Pulmonary artery endothelial cell (primary cell): ENCODE measurements at regions not wholly inside any gene's neighbourhood (a gene's known extent, or its start where the extent isn't known, plus 50 kb on each side); places are given as distances from the start of the nearest gene placed in this dataset.
"Not testable (repeated sequence)": the region's sequence is repeated elsewhere in the genome, so short reads cannot be mapped to it uniquely, and the experiment has no call there.

Experiments
- DNase-seq: peaks from one replicate; pipeline ENCODE4 v3.0.0-alpha.2; 2011; ENCODE audit warnings: low read depth, low spot score

GRCh38 chr6:126891158-126891557, 227.3 kb upstream of the RSPO3 start:
- DNase-seq: no peak

- not testable (repeated sequence) for DNase-seq
Observed at GRCh38 chr6:126892869-126893268, 225.6 kb upstream of the RSPO3 start.

GRCh38 chr6:126897758-126898157, 220.7 kb upstream of the RSPO3 start:
- DNase-seq: no peak

GRCh38 chr6:126904176-126904575, 214.3 kb upstream of the RSPO3 start:
- no peak for DNase-seq

- DNase-seq: no peak
Observed at GRCh38 chr6:126905917-126906316, 212.6 kb upstream of the RSPO3 start.

- no peak for DNase-seq
Observed at GRCh38 chr6:126907312-126907711, 211.2 kb upstream of the RSPO3 start.

- DNase-seq: no peak
Observed at GRCh38 chr6:126907996-126908395, 210.5 kb upstream of the RSPO3 start.

GRCh38 chr6:126909493-126909892, 209.0 kb upstream of the RSPO3 start:
- no peak for DNase-seq

GRCh38 chr6:126913651-126914050, 204.8 kb upstream of the RSPO3 start:
- no peak for DNase-seq

- DNase-seq: no peak
Observed at GRCh38 chr6:126914172-126914571, 204.3 kb upstream of the RSPO3 start.

- DNase-seq: peak; percentile 36
Observed at GRCh38 chr6:126914801-126915200, 203.7 kb upstream of the RSPO3 start.

- DNase-seq: peak; percentile 41
Observed at GRCh38 chr6:126919947-126920346, 198.5 kb upstream of the RSPO3 start.

- DNase-seq: no peak
Observed at GRCh38 chr6:126923807-126924206, 194.7 kb upstream of the RSPO3 start.

- no peak for DNase-seq
Observed at GRCh38 chr6:126926926-126927325, 191.5 kb upstream of the RSPO3 start.

- no peak for DNase-seq
Observed at GRCh38 chr6:126927841-126928240, 190.6 kb upstream of the RSPO3 start.

GRCh38 chr6:126937426-126937825, 181.0 kb upstream of the RSPO3 start:
- DNase-seq: no peak

GRCh38 chr6:126939784-126940183, 178.7 kb upstream of the RSPO3 start:
- DNase-seq: no peak

- DNase-seq: no peak
Observed at GRCh38 chr6:126941751-126942150, 176.7 kb upstream of the RSPO3 start.

- DNase-seq: no peak
Observed at GRCh38 chr6:126944512-126944911, 174.0 kb upstream of the RSPO3 start.

- DNase-seq: no peak
Observed at GRCh38 chr6:126945150-126945685, 173.3 kb upstream of the RSPO3 start.

GRCh38 chr6:126945812-126946360, 172.6 kb upstream of the RSPO3 start:
- DNase-seq: no peak

GRCh38 chr6:126947070-126947469, 171.4 kb upstream of the RSPO3 start:
- DNase-seq: no peak

- DNase-seq: no peak
Observed at GRCh38 chr6:126949786-126950185, 168.7 kb upstream of the RSPO3 start.

GRCh38 chr6:126955621-126956020, 162.8 kb upstream of the RSPO3 start:
- DNase-seq: no peak
